ENCODE measurements at regions not wholly inside any gene's neighbourhood (a gene's known extent, or its start where the extent isn't known, plus 50 kb on each side); places are given as distances from the start of the nearest gene placed in this dataset.

GRCh38 chr3:180409170-180409569 lies 192.8 kb upstream of the TTC14 start:
- DNase-seq, result no peak
- no peaks in the 10 kb centered on the region for H3K36me3 ChIP-seq (ENCODE audit: low read depth)
- H3K27me3 ChIP-seq (replicated peaks; ENCODE audit: insufficient read depth), result no peaks in the 10 kb centered on the region
- TF ChIP-seq EZH2 (IDR thresholded peaks at IDR 0.05; ENCODE audit: insufficient read depth, poor library complexity, severe bottlenecking) (no peak), EZH2phosphoT487 (IDR thresholded peaks at IDR 0.05; ENCODE audit: insufficient read depth, low read depth) (no peak)
- no peak overlapping the region for H2AFZ ChIP-seq
- H3K9me3 ChIP-seq (ENCODE audit: low read depth), result no peaks in the 10 kb centered on the region
- in situ Hi-C loops (cut with MboI), result no loop called here
- H3K79me2 ChIP-seq (ENCODE audit: insufficient read depth), result no peaks in the 10 kb centered on the region
- H3K9ac ChIP-seq, result no peak overlapping the region
- H3K4me1 ChIP-seq (ENCODE audit: insufficient read depth), result 0 out of 2 replicates have a peak, but pooled peaks cover 12% of the 10 kb centered on the region
- no peak overlapping the region for H3K4me3 ChIP-seq
- H3K9me2 ChIP-seq (ENCODE audit: insufficient read depth), result no peaks in the 10 kb centered on the region
- H3K4me2 ChIP-seq (ENCODE audit: unreplicated experiment), result peak overlapping the region; percentile 3
- H3K27ac ChIP-seq, result no peak overlapping the region
- H4K20me1 ChIP-seq (ENCODE audit: insufficient read depth), result no peaks in the 10 kb centered on the region
- H3F3A ChIP-seq (ENCODE audit: insufficient read depth), result 0 out of 2 replicates have a peak, but pooled peaks cover 12% of the 10 kb centered on the region

- 0 out of 2 replicates have a peak, but pooled peaks cover 12% of the 10 kb centered on the region for H3K4me1 ChIP-seq (ENCODE audit: insufficient read depth)
- H3K9me2 ChIP-seq (ENCODE audit: insufficient read depth), result no peaks in the 10 kb centered on the region
- H3K4me2 ChIP-seq (ENCODE audit: unreplicated experiment), result no peak overlapping the region
- H3K79me2 ChIP-seq (ENCODE audit: insufficient read depth), result no peaks in the 10 kb centered on the region
- DNase-seq, result no peak
- no peak overlapping the region for H3K27ac ChIP-seq
- H2AFZ ChIP-seq, result no peak overlapping the region
- no peak overlapping the region for H3K4me3 ChIP-seq
- H3K27me3 ChIP-seq (replicated peaks; ENCODE audit: insufficient read depth), result no peaks in the 10 kb centered on the region
- TF ChIP-seq EZH2phosphoT487 (IDR thresholded peaks at IDR 0.05; ENCODE audit: insufficient read depth, low read depth), result no peak
- TF ChIP-seq EZH2 (IDR thresholded peaks at IDR 0.05; ENCODE audit: insufficient read depth, poor library complexity, severe bottlenecking), result no peak
- in situ Hi-C loops (cut with MboI), result no loop called here
- no peaks in the 10 kb centered on the region for H3K9me3 ChIP-seq (ENCODE audit: low read depth)
- H3K36me3 ChIP-seq (ENCODE audit: low read depth), result no peaks in the 10 kb centered on the region
- H4K20me1 ChIP-seq (ENCODE audit: insufficient read depth), result no peaks in the 10 kb centered on the region
- H3K9ac ChIP-seq, result no peak overlapping the region
- 55 to 68% methylated on average over 2 of the region's 2 CpGs for WGBS, 2 experiments (ENCODE audit: low coverage in 1 of 2, low lambda C conversion rate in 2 of 2, missing lambda C conversion rate in 2 of 2)
- 0 out of 2 replicates have a peak, but pooled peaks cover 12% of the 10 kb centered on the region for H3F3A ChIP-seq (ENCODE audit: insufficient read depth)
Observed at GRCh38 chr3:180409883-180410282, 192.1 kb upstream of the TTC14 start.

GRCh38 chr3:180414157-180414556 lies 187.8 kb upstream of the TTC14 start:
- H3F3A ChIP-seq (ENCODE audit: insufficient read depth), result 0 out of 2 replicates have a peak, but pooled peaks cover under 1% of the 10 kb centered on the region
- no peak overlapping the region for H3K4me2 ChIP-seq (ENCODE audit: unreplicated experiment)
- no peaks in the 10 kb centered on the region for H3K27me3 ChIP-seq (replicated peaks; ENCODE audit: insufficient read depth)
- no peak overlapping the region for H3K9ac ChIP-seq
- H3K79me2 ChIP-seq (ENCODE audit: insufficient read depth), result no peaks in the 10 kb centered on the region
- H3K36me3 ChIP-seq (ENCODE audit: low read depth), result no peaks in the 10 kb centered on the region
- no peak overlapping the region for H3K4me3 ChIP-seq
- no peak overlapping the region for H3K27ac ChIP-seq
- TF ChIP-seq EZH2 (IDR thresholded peaks at IDR 0.05; ENCODE audit: insufficient read depth, poor library complexity, severe bottlenecking) (no peak), EZH2phosphoT487 (IDR thresholded peaks at IDR 0.05; ENCODE audit: insufficient read depth, low read depth) (no peak)
- H3K9me3 ChIP-seq (ENCODE audit: low read depth), result no peaks in the 10 kb centered on the region
- H3K4me1 ChIP-seq (ENCODE audit: insufficient read depth), result 0 out of 2 replicates have a peak, but pooled peaks cover 5% of the 10 kb centered on the region
- H2AFZ ChIP-seq, result no peak overlapping the region
- in situ Hi-C loops (cut with MboI), result no loop called here
- no peaks in the 10 kb centered on the region for H4K20me1 ChIP-seq (ENCODE audit: insufficient read depth)
- DNase-seq, result no peak
- H3K9me2 ChIP-seq (ENCODE audit: insufficient read depth), result no peaks in the 10 kb centered on the region

GRCh38 chr3:180416111-180416594 lies 185.8 kb upstream of the TTC14 start:
- H3K79me2 ChIP-seq (ENCODE audit: insufficient read depth), result no peaks in the 10 kb centered on the region
- H3K27me3 ChIP-seq (replicated peaks; ENCODE audit: insufficient read depth), result no peaks in the 10 kb centered on the region
- 20 to 23% methylated on average over 2 of the region's 2 CpGs for WGBS, 2 experiments (ENCODE audit: low coverage in 1 of 2, low lambda C conversion rate in 2 of 2, missing lambda C conversion rate in 2 of 2)
- DNase-seq, result no peak
- no peak overlapping the region for H3K4me2 ChIP-seq (ENCODE audit: unreplicated experiment)
- no peak overlapping the region for H3K9ac ChIP-seq
- in situ Hi-C loops (cut with MboI), result no loop called here
- no peak overlapping the region for H3K27ac ChIP-seq
- H3K9me3 ChIP-seq (ENCODE audit: low read depth), result no peaks in the 10 kb centered on the region
- peaks cover 4% of the 10 kb centered on the region; the same call in 1 of the 2 replicates for H3F3A ChIP-seq (ENCODE audit: insufficient read depth)
- H3K4me1 ChIP-seq (ENCODE audit: insufficient read depth), result peaks cover 6% of the 10 kb centered on the region; the same call in 1 of the 2 replicates
- no peak for TF ChIP-seq EZH2phosphoT487 (IDR thresholded peaks at IDR 0.05; ENCODE audit: insufficient read depth, low read depth)
- TF ChIP-seq EZH2 (IDR thresholded peaks at IDR 0.05; ENCODE audit: insufficient read depth, poor library complexity, severe bottlenecking), result no peak
- no peaks in the 10 kb centered on the region for H3K9me2 ChIP-seq (ENCODE audit: insufficient read depth)
- no peaks in the 10 kb centered on the region for H4K20me1 ChIP-seq (ENCODE audit: insufficient read depth)
- H2AFZ ChIP-seq, result 0 out of 2 replicates have a peak overlapping the region, but pooled peaks have one; percentile 2
- no peak overlapping the region for H3K4me3 ChIP-seq
- H3K36me3 ChIP-seq (ENCODE audit: low read depth), result no peaks in the 10 kb centered on the region

GRCh38 chr3:180417241-180417640 lies 184.7 kb upstream of the TTC14 start:
- Histone ChIP-seq H3K9ac (no peak overlapping the region), H3K27me3 (replicated peaks; ENCODE audit: insufficient read depth) (no peaks in the 10 kb centered on the region), H2AFZ (no peak overlapping the region), H3K27ac (no peak overlapping the region), H3K79me2 (ENCODE audit: insufficient read depth) (no peaks in the 10 kb centered on the region), H3K4me2 (ENCODE audit: unreplicated experiment) (no peak overlapping the region), H3K4me3 (no peak overlapping the region), H3K36me3 (ENCODE audit: low read depth) (no peaks in the 10 kb centered on the region), H3K4me1 (ENCODE audit: insufficient read depth) (peaks cover 6% of the 10 kb centered on the region; the same call in 1 of the 2 replicates), H3K9me3 (ENCODE audit: low read depth) (no peaks in the 10 kb centered on the region), H4K20me1 (ENCODE audit: insufficient read depth) (no peaks in the 10 kb centered on the region), H3K9me2 (ENCODE audit: insufficient read depth) (no peaks in the 10 kb centered on the region), H3F3A (ENCODE audit: insufficient read depth) (peaks cover 4% of the 10 kb centered on the region; the same call in 1 of the 2 replicates)
- TF ChIP-seq EZH2phosphoT487 (IDR thresholded peaks at IDR 0.05; ENCODE audit: insufficient read depth, low read depth), result no peak
- no peak for TF ChIP-seq EZH2 (IDR thresholded peaks at IDR 0.05; ENCODE audit: insufficient read depth, poor library complexity, severe bottlenecking)
- DNase-seq, result peak; percentile 16
- in situ Hi-C loops (cut with MboI), result no loop called here
